EH (cell line): ENCODE measurements at regions not wholly inside any gene's neighbourhood (a gene's known extent, or its start where the extent isn't known, plus 50 kb on each side); places are given as distances from the start of the nearest gene placed in this dataset.
"Not testable (repeated sequence)": the region's sequence is repeated elsewhere in the genome, so short reads cannot be mapped to it uniquely, and the experiment has no call there.

Experiments
- DNase-seq: peaks from one replicate; pipeline ENCODE4 v3.0.0-alpha.2; 2015; ENCODE audit warnings: low read depth

DNA sequence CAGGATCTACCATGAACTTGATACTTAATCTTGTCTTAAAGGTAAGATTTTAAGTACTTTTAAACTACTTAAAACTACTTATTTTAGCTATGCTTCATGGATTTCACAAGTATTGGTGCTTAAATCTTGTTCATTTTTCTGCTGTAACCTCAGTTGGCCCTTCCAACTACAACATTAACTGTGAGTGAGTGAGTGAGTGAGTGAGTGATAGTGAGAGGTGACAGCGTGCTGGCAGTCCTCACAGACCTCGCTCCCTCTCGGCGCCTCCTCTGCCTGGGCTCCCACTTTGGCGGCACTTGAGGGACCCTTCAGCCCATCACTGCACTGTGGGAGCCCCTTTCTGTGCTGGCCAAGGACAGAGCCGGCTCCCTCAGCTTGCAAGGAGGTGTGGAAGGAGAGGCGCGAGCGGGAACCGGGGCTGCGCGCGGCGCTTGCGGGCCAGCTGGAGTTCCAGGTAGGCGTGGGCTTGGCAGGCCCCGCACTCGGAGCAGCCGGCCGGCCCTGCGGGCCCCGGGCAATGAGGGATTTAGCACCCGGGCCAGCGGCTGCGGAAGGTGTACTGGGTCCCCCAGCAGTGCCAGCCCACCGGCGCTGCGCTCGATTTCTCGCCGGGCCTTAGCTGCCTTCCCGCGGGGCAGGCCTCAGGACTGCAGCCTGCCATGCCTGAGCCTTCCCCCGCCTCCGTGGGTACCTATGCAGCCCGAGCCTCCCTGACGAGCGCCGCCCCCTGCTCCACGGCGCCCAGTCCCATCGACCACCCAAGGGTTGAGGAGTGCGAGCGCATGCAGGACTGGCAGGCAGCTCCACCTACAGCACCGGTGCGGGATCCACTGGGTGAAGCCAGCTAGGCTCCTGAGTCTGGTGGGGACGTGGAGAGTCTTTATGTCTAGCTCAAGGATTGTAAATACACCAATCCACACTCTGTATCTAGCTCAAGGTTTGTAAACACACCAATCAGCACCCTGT is 1558.6 kb upstream of the SEL1L start:
- not testable (repeated sequence) for DNase-seq

- no peak for DNase-seq
Observed at GRCh38 chr14:83096092-83096491, 1562.4 kb upstream of the SEL1L start.

DNA sequence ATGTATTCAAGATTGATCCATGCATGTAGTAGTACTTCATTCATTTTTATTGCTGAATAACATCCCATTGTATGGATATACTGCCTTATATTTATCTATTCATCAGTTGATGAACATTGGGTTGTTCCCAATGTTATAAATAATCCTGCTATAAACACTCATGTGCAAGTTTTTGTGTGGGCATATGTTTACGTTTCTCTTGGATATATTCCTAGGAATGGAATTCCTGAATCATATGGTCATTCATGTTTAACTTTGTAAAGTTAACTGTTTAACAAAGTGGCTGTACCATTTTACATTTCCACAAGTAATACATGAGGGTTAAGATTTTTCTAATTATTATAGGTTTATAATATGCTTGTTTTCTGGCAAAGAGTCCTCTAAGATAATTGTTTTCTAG is 1568.2 kb upstream of the SEL1L start:
- no peak for DNase-seq

DNA sequence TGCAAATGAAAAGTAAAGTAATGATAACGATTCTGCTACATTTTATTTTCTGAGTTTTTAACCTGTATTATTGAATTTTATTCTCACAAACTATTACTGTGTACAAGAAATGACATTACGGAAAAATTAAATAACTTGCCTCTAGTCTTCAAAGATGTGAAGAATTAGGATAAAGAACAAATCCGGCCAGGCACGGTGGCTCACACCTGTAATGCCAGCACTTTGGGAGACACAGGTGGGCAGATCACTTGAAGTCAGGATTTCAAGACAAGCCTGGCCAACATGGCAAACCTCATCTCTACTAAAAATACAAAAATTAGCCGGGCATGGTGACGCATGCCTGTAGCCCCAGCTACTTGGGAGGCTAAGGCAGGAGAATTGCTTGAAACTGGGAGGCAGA is 1584.4 kb upstream of the SEL1L start:
- DNase-seq, result no peak

- DNase-seq, result no peak
Observed at GRCh38 chr14:83120187-83120586, 1586.5 kb upstream of the SEL1L start.

DNA sequence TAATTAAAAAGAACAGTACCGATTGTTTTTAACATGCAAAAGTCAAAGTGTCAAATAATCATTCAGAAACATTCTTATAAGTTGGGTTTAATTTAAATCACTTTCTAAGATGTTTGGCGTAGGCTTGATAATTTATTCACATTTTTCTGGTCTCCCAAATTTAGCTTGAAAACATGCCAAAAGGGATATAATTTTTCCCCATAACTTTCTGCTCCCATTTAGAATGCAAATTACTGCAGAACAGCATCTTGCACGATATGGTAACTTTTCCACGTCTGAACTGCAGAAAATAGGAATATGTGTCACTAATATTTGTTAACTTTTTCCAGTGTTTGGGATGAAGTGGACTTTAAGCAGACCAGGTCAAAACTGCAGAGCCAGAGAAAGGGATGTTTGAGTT is 1592.4 kb upstream of the SEL1L start:
- no peak for DNase-seq

GRCh38 chr14:83128783-83129182 is 1595.1 kb upstream of the SEL1L start:
- no peak for DNase-seq

GRCh38 chr14:83129496-83129895 is 1595.8 kb upstream of the SEL1L start:
- DNase-seq, result no peak

DNA sequence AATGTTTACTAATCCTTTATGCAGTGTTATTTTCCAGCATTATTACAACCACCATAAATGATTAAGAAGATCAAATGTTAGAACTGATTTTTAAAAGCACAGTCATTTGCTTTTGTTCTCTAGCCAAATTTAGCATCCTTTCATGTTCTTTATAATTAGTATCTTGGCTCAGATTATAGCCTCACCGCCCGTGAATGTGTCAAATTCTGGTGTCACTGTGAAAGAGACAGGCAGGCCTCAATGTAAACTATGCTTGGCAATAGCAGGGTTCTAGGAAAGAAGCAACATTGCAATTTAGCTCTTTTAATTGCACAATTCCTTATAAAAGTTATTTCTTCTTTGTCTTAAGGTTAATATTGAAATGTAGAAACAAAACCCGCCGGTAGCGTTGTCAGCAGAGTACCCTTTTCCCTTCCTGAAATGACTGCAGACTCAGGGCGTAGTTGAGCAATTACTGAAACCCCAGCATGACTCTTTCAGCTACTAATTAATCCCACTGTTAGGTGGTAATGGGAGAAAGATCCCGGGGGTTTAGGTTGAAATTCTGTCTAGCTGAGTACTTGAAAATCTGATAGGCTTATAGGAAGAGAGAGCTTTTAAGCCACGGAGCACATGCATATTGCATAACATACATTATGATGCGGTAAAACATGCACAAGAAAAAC is 1600.5 kb upstream of the SEL1L start:
- no peak for DNase-seq

DNA sequence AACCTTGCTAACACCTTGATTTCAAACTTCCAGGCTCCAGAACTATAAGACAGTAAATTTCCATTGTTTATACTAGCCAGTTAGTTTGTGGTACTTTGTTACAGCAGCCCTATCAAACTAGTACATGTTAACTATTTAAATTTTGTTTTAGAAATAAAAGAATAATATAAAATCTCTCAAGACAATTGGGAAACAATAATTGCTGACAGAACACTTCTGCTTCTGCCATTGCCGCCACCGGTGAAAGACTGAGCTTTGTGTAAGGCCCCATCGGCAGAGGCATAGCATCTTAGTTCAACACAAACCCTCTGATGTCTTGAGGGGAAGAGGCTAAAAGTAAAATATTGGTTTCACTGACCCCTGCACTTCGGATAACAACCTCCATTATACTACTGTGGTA is 1607.1 kb upstream of the SEL1L start:
- no peak for DNase-seq

DNA sequence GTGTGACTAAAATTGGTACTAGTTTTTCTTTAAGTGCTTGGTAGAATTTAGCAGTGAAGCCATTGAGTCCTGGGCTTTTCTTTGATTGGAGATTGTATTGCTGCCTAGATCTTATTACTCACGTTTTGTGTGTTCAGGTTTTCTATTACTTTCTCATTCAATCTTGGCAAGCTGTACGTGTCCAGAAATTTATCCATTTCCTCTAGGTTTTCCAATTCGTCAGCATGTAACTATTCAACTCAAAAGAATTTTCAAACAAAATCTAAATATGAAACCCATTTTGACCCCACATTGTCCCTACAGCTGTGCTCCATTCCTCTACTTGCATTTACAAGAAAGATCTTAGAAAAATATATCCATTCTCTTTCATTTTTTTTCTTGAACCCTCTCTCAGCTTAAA is 1613.4 kb upstream of the SEL1L start:
- no peak for DNase-seq

- no peak for DNase-seq
Observed at GRCh38 chr14:83151571-83151970, 1617.9 kb upstream of the SEL1L start.

GRCh38 chr14:83153081-83153480 is 1619.4 kb upstream of the SEL1L start:
- DNase-seq, result no peak

- DNase-seq, result no peak
Observed at GRCh38 chr14:83162361-83162929, 1628.8 kb upstream of the SEL1L start.

DNA sequence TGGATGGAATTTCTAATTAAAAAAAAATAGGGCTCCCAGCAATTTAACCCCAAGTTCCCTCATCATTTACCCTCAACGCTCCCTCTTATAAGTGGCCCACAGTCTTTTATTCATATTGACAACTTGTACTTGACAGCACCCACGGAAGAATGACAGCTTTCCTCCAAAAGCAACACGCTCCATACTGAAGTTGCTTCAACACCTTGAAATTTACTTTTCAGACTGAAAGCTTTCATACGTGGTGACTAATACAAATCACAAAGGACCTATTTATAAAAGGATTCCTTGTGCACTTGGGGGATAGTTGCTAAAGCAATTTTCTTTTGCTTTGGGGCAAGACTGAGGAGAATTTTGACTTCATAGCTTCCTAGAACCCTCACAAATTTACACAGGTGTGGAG is 1629.4 kb upstream of the SEL1L start:
- DNase-seq, result no peak

DNA sequence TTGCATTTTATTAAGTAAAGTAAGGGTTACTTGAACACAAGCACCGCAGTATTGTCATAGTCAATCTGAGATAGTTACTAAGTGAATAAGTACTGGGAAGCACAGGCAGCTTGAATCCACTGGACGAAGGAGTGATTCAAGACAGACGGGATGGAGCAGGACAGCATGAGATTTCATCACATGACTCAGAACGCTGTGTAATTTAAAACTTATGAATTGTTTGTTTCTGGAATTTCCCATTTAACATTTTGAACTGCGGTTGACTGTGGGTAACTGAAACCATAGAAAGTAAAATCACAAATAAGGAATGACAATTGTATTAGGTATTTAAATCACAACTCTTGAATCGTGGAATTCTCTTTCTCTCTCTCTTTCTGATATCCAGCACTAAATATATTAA is 1630.4 kb upstream of the SEL1L start:
- peak; percentile 48 for DNase-seq

DNA sequence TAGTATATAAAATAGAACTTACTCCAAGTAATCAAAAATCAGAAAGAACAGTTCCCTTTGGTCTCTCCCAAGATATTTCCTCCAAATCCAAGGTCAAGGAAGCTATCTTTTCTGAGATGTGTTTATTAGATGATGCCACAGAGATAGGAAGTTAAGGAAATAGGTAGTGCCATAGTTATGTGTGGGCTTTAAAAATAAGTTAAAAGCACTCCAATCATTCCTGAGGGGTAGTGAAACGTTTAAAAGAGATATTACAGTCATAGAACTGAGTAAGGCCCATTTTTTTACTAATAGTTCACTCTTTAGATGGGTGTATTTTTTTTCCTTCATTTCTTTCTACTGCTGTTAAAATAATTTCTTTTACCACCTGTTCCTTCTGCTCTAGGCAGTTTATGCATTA is 1630.9 kb upstream of the SEL1L start:
- DNase-seq, result no peak

GRCh38 chr14:83170165-83170564 is 1636.5 kb upstream of the SEL1L start:
- no peak for DNase-seq

GRCh38 chr14:83171761-83172160 is 1638.1 kb upstream of the SEL1L start:
- no peak for DNase-seq

DNA sequence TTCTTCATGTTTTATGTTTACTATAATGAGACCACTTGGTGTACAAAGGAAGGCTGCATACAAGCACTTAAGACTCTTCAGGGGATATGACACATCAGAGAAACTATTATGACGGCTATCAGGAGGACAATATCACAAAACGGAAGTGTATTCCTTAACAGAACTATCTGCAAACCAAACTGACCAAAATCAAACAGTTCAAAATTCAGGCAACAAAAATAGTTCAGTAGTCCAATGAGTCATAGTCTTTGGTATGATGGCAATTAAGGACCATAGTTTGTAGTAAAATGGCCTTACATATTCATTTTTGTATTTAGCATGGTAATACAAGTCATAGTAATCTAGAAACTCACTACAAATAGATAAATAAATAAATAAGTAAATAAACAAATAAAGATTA is 1638.7 kb upstream of the SEL1L start:
- DNase-seq, result peak; percentile 35

DNA sequence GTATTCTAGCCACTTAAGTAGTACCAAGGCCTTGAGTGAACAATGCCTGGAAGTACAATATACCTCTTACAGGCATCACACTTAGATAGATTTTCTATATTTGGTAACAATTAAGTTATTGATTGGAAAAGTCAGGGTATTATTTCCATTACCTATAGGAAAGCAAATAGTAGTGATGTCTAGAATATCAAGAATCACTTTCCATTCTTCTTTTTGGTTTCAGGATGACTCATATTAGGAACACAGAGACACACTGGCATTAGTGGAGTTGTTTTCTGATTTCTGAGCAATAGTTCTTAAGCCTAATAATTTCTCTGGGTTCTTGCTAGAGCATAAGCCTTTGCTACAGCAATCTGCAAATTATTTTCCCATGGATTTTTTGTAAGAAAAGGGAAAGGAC is 1640.0 kb upstream of the SEL1L start:
- no peak for DNase-seq

- no peak for DNase-seq
Observed at GRCh38 chr14:83184531-83184930, 1650.9 kb upstream of the SEL1L start.

- DNase-seq, result not testable (repeated sequence)
Observed at GRCh38 chr14:83188311-83188710, 1654.7 kb upstream of the SEL1L start.
